ENCODE measurements at regions not wholly inside any gene's neighbourhood (a gene's known extent, or its start where the extent isn't known, plus 50 kb on each side); places are given as distances from the start of the nearest gene placed in this dataset.

DNA sequence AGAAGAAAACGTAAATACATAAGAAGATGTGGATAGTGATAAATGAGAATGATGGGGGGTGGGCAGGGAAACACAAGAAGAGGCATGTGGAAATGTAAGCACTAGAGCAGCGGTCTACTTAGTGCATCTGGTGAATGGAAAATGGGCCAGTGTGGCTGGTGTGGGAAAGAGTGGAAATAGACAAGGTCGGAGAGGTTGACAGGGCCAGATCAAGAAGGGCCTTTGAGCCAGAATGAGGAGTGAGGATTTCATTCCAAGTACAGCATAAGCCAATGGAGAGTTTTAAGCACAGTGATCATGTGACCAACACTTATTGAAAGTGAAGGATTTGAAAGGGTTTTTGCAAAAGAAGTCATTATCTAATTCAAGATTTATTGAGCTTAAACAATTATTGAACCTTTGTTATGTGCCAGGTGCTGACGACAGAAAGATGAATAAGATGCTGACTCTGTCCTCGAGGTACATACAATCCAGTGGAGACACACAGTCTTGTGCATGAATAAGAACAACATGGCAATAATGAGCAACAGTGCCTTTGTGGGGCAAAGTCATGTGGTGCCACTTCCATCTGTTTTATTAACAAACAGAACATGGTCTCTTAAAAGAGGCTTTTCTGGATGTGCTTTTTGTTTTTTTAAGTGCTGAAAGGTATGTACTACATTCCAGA is 124.1 kb downstream of the MFSD1 start:
- TF ChIP-seq, protein P1, sequence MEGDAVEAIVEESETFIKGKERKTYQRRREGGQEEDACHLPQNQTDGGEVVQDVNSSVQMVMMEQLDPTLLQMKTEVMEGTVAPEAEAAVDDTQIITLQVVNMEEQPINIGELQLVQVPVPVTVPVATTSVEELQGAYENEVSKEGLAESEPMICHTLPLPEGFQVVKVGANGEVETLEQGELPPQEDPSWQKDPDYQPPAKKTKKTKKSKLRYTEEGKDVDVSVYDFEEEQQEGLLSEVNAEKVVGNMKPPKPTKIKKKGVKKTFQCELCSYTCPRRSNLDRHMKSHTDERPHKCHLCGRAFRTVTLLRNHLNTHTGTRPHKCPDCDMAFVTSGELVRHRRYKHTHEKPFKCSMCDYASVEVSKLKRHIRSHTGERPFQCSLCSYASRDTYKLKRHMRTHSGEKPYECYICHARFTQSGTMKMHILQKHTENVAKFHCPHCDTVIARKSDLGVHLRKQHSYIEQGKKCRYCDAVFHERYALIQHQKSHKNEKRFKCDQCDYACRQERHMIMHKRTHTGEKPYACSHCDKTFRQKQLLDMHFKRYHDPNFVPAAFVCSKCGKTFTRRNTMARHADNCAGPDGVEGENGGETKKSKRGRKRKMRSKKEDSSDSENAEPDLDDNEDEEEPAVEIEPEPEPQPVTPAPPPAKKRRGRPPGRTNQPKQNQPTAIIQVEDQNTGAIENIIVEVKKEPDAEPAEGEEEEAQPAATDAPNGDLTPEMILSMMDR (IDR thresholded peaks at IDR 0.05 in 8 of 11, conservative IDR thresholded peaks at IDR 0.05 in 3 of 11) = no peak
- TF ChIP-seq POLR2A (IDR thresholded peaks at IDR 0.05) = no peak

Data from spleen (tissue), 7 donors.